GM12878 (cell line): ENCODE measurements at regions not wholly inside any gene's neighbourhood (a gene's known extent, or its start where the extent isn't known, plus 50 kb on each side); places are given as distances from the start of the nearest gene placed in this dataset.

Experiments used
- EZH2 ChIP-seq: IDR thresholded peaks from 2 replicates; pipeline ENCODE4 v1.6.1; 2012; ENCODE audit warnings: low read depth, mild to moderate bottlenecking, control low read depth, inconsistent platforms, low read length, borderline replicate concordance; ENCODE audit not compliant: control insufficient read depth
- FOXM1 ChIP-seq: IDR thresholded peaks from 2 replicates; pipeline ENCODE4 v1.6.1; 2012; ENCODE audit warnings: low read depth, mild to moderate bottlenecking, inconsistent platforms, low read length, moderate library complexity
- HDAC2 ChIP-seq: fragments of 200-600 bp; sonication (generic); IDR thresholded peaks from 2 replicates; pipeline ENCODE4 v1.6.1; 2017
- IRF3 ChIP-seq: fragments of 450-650 bp; IDR thresholded peaks from 2 replicates; pipeline ENCODE4 v1.6.1; 2014; ENCODE audit warnings: mild to moderate bottlenecking
- POLR2AphosphoS5 ChIP-seq: IDR thresholded peaks from 2 replicates; pipeline ENCODE4 v1.6.1; 2011; ENCODE audit warnings: mild to moderate bottlenecking, low read length, inconsistent platforms
- ZBTB40 ChIP-seq: fragments of 450-650 bp; IDR thresholded peaks from 2 replicates; pipeline ENCODE4 v1.6.1; 2016; ENCODE audit warnings: mild to moderate bottlenecking, moderate library complexity, borderline replicate concordance
- ZZZ3 ChIP-seq: IDR thresholded peaks from 2 replicates; pipeline ENCODE4 v1.6.1; 2011; ENCODE audit warnings: low read depth; ENCODE audit not compliant: control insufficient read depth, insufficient read length

- TF ChIP-seq FOXM1 (no peak), ZBTB40 (no peak), POLR2AphosphoS5 (no peak), ZZZ3 (no peak), EZH2 (no peak), IRF3 (no peak), HDAC2 (no peak)
Observed at GRCh38 chr10:2951235-2951835, 116.0 kb upstream of the PFKP start.
